Ishikawa (cell line): ENCODE measurements at regions not wholly inside any gene's neighbourhood (a gene's known extent, or its start where the extent isn't known, plus 50 kb on each side); places are given as distances from the start of the nearest gene placed in this dataset.

Source experiments
- CEBPB ChIP-seq: IDR thresholded peaks from 2 replicates; pipeline ENCODE4 v1.6.1; 2012
- CREB1 ChIP-seq: IDR thresholded peaks from 2 replicates; pipeline ENCODE4 v1.6.1; 2012; ENCODE audit warnings: low read depth
- EGR1 ChIP-seq: IDR thresholded peaks from 2 replicates; pipeline ENCODE4 v1.6.1; 2012
- EP300 ChIP-seq: IDR thresholded peaks from 2 replicates; pipeline ENCODE4 v1.6.1; 2012; ENCODE audit warnings: borderline replicate concordance
- FOXM1 ChIP-seq: IDR thresholded peaks from 2 replicates; pipeline ENCODE4 v1.6.1; 2012; ENCODE audit warnings: low read depth, borderline replicate concordance
- NFIC ChIP-seq: IDR thresholded peaks from 2 replicates; pipeline ENCODE4 v1.6.1; 2012
- RAD21 ChIP-seq: IDR thresholded peaks from 2 replicates; pipeline ENCODE4 v1.6.1; 2012; ENCODE audit warnings: low read depth
- TAF1 ChIP-seq: IDR thresholded peaks from 2 replicates; pipeline ENCODE4 v1.6.1; 2012; ENCODE audit warnings: low read depth, mild to moderate bottlenecking
- TCF12 ChIP-seq: IDR thresholded peaks from 2 replicates; pipeline ENCODE4 v1.6.1; 2012; ENCODE audit warnings: low read depth
- TEAD4 ChIP-seq: IDR thresholded peaks from 2 replicates; pipeline ENCODE4 v1.6.1; 2012
- YY1 ChIP-seq: IDR thresholded peaks from 2 replicates; pipeline ENCODE4 v1.6.1; 2012; ENCODE audit warnings: low read depth
- ZBTB7A ChIP-seq: IDR thresholded peaks from 2 replicates; pipeline ENCODE4 v1.6.1; 2012; ENCODE audit warnings: low read depth
- TF ChIP-seq, protein P1 (sequence below): IDR thresholded peaks from 2 replicates; pipeline ENCODE4 v1.6.1; 2012
- TF ChIP-seq, protein P2 (sequence below): IDR thresholded peaks from 2 replicates; pipeline ENCODE4 v1.6.1; 2012; ENCODE audit warnings: low read depth, mild to moderate bottlenecking
- TF ChIP-seq, protein P3 (sequence below): IDR thresholded peaks from 2 replicates; pipeline ENCODE4 v1.6.1; 2012

DNA sequence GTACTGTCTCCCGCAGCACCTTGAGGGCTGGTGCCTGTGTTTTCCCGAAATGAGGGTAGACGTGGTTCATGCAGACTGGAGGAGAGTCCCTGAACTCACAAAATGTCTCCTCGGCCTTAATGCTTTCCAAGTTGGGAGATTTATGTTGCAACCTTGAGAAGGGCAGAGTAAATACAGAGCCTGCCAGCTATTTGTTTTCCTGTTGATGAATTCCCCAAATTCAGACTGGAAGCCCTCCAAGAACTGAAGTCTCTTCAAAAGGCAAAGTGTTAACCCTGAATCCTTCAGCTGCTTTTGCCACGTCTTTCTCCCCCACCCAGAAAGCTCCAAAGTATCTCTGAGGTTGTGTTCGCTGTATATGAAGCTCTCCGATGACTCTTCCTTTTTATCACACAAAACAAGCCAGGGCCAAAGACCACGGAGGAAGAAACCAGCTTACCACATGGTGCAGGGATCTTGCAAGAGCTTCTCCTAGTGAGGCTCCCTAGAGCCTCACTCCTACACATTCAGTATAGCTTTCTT, 254.7 kb upstream of the NFE2L3 start:
- TF ChIP-seq YY1 (no peak), EGR1 (no peak), TEAD4 (no peak), CREB1 (no peak), TAF1 (no peak), EP300 (no peak), FOXM1 (no peak), ZBTB7A (no peak), RAD21 (no peak), CEBPB (no peak), NFIC (no peak), TCF12 (no peak)
- TF ChIP-seq, protein P1, sequence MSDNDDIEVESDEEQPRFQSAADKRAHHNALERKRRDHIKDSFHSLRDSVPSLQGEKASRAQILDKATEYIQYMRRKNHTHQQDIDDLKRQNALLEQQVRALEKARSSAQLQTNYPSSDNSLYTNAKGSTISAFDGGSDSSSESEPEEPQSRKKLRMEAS = no peak
- TF ChIP-seq, protein P2, sequence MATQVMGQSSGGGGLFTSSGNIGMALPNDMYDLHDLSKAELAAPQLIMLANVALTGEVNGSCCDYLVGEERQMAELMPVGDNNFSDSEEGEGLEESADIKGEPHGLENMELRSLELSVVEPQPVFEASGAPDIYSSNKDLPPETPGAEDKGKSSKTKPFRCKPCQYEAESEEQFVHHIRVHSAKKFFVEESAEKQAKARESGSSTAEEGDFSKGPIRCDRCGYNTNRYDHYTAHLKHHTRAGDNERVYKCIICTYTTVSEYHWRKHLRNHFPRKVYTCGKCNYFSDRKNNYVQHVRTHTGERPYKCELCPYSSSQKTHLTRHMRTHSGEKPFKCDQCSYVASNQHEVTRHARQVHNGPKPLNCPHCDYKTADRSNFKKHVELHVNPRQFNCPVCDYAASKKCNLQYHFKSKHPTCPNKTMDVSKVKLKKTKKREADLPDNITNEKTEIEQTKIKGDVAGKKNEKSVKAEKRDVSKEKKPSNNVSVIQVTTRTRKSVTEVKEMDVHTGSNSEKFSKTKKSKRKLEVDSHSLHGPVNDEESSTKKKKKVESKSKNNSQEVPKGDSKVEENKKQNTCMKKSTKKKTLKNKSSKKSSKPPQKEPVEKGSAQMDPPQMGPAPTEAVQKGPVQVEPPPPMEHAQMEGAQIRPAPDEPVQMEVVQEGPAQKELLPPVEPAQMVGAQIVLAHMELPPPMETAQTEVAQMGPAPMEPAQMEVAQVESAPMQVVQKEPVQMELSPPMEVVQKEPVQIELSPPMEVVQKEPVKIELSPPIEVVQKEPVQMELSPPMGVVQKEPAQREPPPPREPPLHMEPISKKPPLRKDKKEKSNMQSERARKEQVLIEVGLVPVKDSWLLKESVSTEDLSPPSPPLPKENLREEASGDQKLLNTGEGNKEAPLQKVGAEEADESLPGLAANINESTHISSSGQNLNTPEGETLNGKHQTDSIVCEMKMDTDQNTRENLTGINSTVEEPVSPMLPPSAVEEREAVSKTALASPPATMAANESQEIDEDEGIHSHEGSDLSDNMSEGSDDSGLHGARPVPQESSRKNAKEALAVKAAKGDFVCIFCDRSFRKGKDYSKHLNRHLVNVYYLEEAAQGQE = no peak
- TF ChIP-seq, protein P3, sequence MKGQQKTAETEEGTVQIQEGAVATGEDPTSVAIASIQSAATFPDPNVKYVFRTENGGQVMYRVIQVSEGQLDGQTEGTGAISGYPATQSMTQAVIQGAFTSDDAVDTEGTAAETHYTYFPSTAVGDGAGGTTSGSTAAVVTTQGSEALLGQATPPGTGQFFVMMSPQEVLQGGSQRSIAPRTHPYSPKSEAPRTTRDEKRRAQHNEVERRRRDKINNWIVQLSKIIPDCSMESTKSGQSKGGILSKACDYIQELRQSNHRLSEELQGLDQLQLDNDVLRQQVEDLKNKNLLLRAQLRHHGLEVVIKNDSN = no peak

DNA sequence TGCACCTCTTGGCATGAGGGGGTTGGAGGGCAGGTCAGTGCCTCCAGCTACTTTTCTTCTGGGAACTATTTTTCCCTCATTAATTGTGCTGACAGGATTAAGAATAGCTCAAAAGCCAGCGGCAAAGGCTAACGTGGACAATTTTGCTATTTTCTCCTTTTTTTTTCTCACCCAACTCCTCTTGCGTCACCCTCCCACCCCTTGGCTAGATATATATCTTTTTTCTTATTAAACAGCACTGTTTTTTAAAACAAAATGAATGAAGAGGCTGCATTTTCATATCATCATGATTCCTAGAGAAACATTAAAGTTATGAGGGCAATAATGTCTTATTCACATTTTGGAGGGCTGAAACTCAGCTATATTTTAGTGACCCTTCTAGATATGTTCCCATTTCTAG, 251.8 kb upstream of the NFE2L3 start:
- no peak for TF ChIP-seq FOXM1
- TF ChIP-seq, protein P2 = no peak
- no peak for TF ChIP-seq RAD21
- TF ChIP-seq ZBTB7A = no peak

DNA sequence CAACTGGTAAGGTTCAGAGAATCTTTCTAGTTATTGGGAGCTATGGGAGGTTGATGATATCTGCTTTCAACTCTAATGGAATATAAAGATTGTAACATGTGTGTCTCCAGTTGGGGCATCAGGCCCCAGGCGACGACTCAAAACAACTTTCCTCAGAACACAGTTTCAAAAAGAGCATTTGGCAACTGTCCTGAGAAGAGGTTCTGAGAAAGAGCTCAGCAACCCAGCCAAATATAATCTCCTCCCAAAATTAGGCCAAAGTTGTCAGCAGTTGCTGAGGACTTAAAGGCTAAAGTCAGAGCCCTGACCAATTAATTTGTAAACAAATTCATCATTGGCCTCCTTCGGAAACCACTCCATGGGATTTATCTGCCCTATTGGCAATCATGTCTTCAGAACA, 251.1 kb upstream of the NFE2L3 start:
- TF ChIP-seq YY1 (no peak), ZBTB7A (no peak), FOXM1 (no peak)

DNA sequence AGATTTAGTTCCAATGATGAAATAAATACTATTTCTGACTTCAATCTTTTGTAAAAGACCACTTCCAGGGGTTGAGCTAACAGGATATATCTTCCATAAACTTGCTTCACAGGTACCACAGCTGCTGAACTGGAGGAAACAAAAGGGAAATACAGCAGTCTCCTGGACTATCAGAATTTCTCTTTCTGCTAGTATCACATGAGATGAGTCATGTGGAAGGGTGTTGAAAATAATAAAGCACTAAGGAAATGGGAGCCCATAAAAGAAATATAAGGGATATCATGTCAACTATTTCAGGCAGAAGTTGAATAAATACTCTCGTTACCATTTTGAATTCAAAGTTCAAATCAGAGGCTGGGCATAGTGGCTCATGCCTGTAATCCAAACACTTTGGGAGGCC, 250.3 kb upstream of the NFE2L3 start:
- no peak for TF ChIP-seq RAD21
- TF ChIP-seq TCF12 = no peak

DNA sequence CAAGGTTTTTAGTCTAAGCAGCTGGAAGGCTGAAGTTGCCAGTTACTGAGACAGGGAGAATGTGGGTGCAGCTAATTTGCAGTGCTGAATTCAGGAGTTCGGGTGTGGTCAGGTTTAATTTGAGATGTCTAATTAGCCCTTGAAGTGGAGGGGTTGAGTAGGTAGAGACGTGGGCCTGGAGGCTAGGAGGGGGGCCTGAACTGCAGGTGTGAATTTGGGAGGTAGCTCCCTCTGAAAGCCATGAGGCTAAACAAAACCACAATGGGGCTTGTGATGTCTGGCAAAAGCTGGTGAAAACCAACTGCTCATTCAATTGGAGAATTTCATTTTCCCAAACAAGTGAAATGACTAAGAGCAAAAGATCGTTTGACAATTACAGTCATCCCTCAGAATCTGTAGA, 246.0 kb upstream of the NFE2L3 start:
- no peak for TF ChIP-seq TAF1
- no peak for TF ChIP-seq FOXM1

DNA sequence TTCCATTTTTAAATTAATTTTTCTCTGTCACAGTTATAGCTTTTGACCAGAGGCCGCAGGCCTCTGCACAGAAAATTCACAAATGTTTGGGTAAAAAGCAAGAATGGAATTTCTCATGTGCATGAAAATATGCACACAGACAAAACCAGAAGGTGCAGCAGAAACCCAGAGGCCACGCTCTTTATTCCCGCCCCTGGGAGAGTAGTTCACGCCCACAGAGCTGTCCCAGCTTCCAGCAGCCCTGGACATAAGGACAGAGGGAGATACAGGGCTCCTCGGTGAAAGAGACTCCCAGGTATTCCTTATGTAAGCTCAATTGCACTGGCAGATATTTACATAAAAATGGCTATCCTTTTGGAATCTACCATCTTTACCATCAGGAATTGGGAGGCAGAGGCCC, 245.2 kb upstream of the NFE2L3 start:
- TF ChIP-seq CEBPB (no peak), YY1 (no peak)

DNA sequence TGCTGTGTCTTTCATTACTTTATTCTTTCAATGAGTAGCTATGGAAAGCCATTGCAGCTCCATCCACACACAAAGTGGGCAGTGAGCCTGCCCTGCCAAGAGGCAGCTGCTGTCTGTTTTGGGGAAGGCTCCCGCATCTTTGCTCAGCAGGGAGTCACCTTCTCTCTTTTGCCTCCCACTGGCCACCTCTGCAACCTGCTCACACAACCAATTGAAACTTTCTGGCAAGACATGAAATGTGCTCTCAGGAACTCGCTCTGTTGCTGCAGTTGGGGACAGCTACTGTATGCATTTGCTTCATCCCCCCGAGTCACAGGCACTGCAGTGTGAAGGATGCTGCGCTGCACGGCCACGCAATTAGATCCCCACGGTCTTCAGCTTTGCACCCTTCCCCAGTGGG, 244.8 kb upstream of the NFE2L3 start:
- TF ChIP-seq TEAD4 (no peak), CREB1 (no peak), CEBPB (no peak), NFIC (no peak), TAF1 (no peak), FOXM1 (no peak), EP300 (no peak), RAD21 (no peak), TCF12 (no peak), ZBTB7A (no peak), EGR1 (no peak), YY1 (no peak)
- TF ChIP-seq, protein P1 = no peak
- TF ChIP-seq, protein P3 = no peak
- TF ChIP-seq, protein P2 = no peak
